ENCODE measurements at regions not wholly inside any gene's neighbourhood (a gene's known extent, or its start where the extent isn't known, plus 50 kb on each side); places are given as distances from the start of the nearest gene placed in this dataset.
"Not testable (repeated sequence)": the region's sequence is repeated elsewhere in the genome, so short reads cannot be mapped to it uniquely, and the experiment has no call there.

DNA sequence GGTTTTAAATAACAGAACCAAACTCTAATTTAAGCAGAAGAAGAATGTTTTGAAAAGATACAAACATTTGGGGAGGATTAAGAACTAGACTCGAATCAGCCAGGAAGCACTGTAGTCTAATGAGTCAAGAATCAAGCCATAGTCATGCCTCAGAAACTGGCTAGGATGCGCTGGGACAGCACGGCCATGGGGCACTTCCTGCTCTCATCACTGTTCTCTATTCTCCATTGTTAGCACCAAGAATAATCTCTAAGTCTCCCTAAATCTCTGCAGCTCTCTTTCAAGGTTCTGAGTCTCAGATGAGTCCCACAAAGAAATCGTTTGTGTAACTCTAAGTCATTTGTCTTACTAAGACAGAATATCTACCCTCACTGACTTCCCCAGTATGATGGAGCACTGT lies 399.0 kb upstream of the KCNMB2 start:
- DNase-seq: no peak

DNA sequence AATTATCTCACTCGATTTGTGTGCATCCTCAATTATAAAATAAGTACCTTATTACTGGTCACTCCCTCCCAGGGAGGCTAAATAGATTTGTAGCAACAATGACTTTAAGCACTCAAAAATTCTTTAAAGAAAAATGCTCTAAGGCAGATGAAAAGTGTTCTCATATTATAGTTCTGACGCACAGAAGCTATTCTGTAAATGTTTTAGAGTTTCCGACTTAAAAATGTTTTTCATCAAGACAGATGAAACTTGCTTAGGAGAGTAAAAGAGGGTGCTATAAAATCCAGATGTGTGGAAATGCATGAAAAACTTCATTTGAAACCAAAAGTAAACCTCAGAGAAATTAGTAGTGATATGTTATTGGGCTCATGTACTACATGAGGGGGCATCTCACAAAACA lies 398.4 kb upstream of the KCNMB2 start:
- no peak for DNase-seq

- no peak for DNase-seq
Measured at GRCh38 chr3:178139116-178139515, 397.1 kb upstream of the KCNMB2 start.

DNA sequence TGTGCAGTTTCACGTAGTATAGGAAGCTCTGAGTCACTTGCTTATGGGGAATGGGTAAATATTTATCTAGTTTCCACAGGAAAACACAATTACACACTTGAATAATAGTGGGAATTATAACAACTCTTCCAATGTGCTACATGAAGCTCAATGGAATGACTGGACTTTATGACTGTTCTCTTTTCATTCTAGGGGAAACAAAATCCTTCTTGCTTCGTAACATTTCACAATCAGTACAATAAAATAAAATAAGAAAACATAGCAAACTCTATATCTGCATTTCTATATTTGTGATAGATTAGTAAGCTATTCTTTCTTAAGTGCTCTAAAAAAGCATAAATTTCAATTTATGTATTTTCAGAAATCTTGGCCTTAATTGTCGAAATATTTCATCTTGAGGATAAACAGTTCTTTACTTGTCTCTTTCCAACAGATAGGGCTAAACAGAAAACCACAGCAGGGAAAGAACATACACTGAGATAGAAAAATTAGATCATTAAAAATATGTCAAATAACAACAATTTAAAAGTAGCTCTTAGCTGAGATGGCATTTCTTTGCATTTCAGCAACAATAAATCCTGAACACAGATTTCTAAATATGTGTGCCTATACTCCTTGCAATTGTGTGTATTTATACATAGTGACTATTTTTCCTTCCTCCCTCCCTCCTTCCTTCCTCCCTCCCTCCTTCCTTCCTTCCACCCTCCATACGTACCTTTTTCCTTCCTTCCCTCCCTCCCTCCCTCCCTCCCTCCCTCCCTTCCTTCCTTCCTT lies 395.5 kb upstream of the KCNMB2 start:
- no peak for DNase-seq

GRCh38 chr3:178141305-178141684 lies 394.9 kb upstream of the KCNMB2 start:
- DNase-seq: not testable (repeated sequence)

GRCh38 chr3:178146406-178146831 lies 389.8 kb upstream of the KCNMB2 start:
- DNase-seq: no peak

GRCh38 chr3:178147001-178147400 lies 389.2 kb upstream of the KCNMB2 start:
- no peak for DNase-seq

- DNase-seq: no peak
Measured at GRCh38 chr3:178152031-178152806, 384.0 kb upstream of the KCNMB2 start.

- DNase-seq: no peak
Measured at GRCh38 chr3:178152988-178153387, 383.2 kb upstream of the KCNMB2 start.

DNA sequence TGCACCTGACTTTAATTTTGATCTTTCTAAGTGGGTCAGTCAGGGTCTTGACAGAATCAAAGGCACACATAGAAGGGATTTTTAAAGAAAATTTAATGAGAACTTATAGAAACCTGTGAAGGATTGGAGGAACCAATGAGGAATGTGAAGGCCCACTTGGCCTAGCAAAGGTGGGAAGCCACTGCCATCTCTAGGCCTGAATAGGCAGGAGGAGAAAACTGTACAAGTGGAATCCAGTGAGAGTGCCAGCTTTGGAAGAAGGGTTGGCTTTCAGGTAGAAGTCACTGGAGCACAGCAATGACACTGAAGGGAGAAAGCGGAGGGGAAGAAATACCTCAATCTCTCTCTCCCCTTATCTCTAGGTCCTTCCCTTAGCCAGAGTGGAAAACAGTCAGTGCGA lies 380.7 kb upstream of the KCNMB2 start:
- no peak for DNase-seq

- DNase-seq: no peak
Measured at GRCh38 chr3:178156301-178156700, 379.9 kb upstream of the KCNMB2 start.

GRCh38 chr3:178159691-178160220 lies 376.5 kb upstream of the KCNMB2 start:
- no peak for DNase-seq

DNA sequence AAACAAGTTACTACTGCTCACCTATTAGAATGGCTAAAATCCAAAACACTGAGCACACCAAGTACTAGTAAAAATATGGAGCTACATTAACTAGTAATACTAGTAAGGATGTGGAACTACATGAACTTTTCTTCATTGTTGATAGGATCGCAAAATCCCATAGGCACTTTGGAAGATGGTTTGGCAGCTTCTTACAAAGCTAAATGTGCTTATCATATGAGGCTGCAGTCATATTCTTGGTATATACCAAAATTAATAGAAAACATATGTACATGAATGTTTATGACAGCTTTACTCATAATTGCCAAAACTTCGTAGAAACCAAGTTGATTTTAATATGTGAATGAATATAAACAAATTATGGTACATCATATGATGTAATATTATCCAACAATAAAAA lies 366.8 kb upstream of the KCNMB2 start:
- DNase-seq: no peak

GRCh38 chr3:178170698-178171535 lies 365.3 kb upstream of the KCNMB2 start:
- DNase-seq: no peak

DNA sequence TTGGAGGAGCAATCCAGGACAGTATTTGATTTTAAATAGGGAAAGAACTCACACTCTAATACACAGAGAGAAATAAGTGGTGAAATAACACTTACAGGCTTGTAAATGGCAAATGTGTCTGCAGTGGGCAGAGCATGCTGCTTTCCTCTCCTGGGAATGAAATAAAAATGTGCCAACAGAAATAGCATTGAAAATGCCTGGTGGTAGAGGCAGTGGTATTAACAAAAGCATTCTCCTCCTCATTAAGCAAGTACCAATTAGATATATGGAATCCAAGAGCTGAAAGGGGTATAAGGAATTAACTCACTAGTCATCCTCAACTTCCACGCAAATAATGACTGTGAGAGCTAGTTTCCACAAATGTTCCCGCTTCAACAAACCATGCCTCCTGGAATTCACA lies 364.1 kb upstream of the KCNMB2 start:
- no peak for DNase-seq

DNA sequence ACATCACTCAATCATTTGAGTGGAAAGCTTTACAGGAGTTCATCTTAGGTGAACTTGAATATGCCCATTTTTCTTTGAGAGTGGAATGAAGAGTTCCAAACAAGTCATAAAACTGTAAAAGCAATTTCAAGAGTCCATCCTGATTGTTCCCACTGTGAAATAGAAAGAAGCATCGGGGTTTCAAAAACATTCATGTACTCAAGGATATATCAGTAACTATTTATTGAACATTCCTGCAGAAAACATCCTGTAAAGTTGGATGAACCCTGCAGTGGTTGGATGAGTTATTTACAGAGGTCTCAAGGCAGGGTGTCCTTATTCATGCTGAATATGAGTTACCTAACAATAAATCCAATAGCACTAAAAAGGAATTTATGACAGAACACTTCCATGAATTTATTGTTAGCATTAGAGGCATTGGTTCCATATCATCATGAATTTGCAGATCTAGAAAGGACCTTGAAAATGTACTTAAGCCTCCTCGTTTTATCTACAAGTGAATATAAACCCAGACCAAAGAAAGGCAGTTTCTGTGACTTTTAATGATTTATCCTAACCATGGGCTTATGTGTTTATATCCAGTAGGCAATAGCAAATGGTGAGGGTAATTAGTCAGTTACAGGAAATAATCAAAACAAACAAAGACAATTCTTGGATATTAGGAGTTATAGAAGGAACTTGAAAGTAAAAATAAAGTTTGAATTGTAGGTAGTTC lies 361.9 kb upstream of the KCNMB2 start:
- DNase-seq: no peak

- no peak for DNase-seq
Measured at GRCh38 chr3:178181088-178181487, 355.1 kb upstream of the KCNMB2 start.

GRCh38 chr3:178181784-178182183 lies 354.5 kb upstream of the KCNMB2 start:
- DNase-seq: no peak

- no peak for DNase-seq
Measured at GRCh38 chr3:178182337-178182779, 353.9 kb upstream of the KCNMB2 start.

GRCh38 chr3:178184833-178185232 lies 351.4 kb upstream of the KCNMB2 start:
- DNase-seq: peak; percentile 14

- DNase-seq: no peak
Measured at GRCh38 chr3:178186666-178187065, 349.6 kb upstream of the KCNMB2 start.

DNA sequence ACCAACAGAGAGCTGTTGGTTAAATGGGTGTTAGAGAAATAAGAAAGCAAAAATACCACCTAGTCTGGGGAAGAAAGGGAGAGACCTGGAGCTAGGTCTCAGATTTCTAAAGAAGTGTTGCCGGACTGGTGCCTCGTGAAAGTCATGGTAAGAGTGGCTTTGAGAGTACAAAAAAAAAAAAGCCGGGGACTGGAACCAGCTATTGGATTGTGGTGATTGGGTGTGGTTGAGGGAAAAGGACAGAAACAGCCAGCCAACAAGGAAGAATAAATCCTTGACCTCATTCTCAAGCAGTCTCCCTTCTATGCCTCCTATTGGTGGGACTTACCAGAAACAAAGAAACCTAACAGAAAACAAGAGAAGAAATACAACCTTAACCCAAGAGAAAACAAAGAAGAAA lies 346.4 kb upstream of the KCNMB2 start:
- no peak for DNase-seq
